RWPE2 (cell line): ENCODE measurements at regions not wholly inside any gene's neighbourhood (a gene's known extent, or its start where the extent isn't known, plus 50 kb on each side); places are given as distances from the start of the nearest gene placed in this dataset.

ENCODE experiments used
- ATAC-seq: fragments of 200-7000 bp; cut with Tn5 transposase; 3 replicates; pipeline ENCODE4 v1.9.1; 2021; ENCODE audit warnings: low read depth
- DNase-seq: peaks from one replicate; pipeline ENCODE4 v3.0.0-alpha.2; 2020; ENCODE audit warnings: low spot score
- H3K27ac ChIP-seq: fragments of 450-650 bp; 2 replicates; pipeline ENCODE4 v1.5.1; 2017; ENCODE audit warnings: mild to moderate bottlenecking; ENCODE audit not compliant: poor library complexity, severe bottlenecking
- H3K27me3 ChIP-seq: fragments of 250-450 bp; sonication (Bioruptor Pico); 2 replicates; pipeline ENCODE4 v1.5.1; 2021; ENCODE audit warnings: mild to moderate bottlenecking, moderate library complexity; ENCODE audit not compliant: insufficient read depth, poor library complexity, severe bottlenecking
- H3K36me3 ChIP-seq: fragments of 250-450 bp; sonication (Bioruptor Pico); 2 replicates; pipeline ENCODE4 v1.5.1; 2020; ENCODE audit warnings: low read depth, mild to moderate bottlenecking, moderate library complexity
- H3K4me1 ChIP-seq: fragments of 250-450 bp; sonication (Bioruptor Pico); 2 replicates; pipeline ENCODE4 v1.5.1; 2021; ENCODE audit warnings: mild to moderate bottlenecking, moderate library complexity; ENCODE audit not compliant: insufficient read depth, poor library complexity, severe bottlenecking
- H3K4me3 ChIP-seq: fragments of 250-450 bp; sonication (Bioruptor Pico); 2 replicates; pipeline ENCODE4 v1.5.1; 2021; ENCODE audit warnings: mild to moderate bottlenecking, moderate library complexity; ENCODE audit not compliant: severe bottlenecking
- H3K9me3 ChIP-seq: fragments of 250-450 bp; sonication (Bioruptor Pico); 2 replicates; pipeline ENCODE4 v1.5.1; 2021; ENCODE audit warnings: mild to moderate bottlenecking, moderate library complexity; ENCODE audit not compliant: severe bottlenecking
- TF ChIP-seq, protein P1 (sequence below): fragments of 450-650 bp; IDR thresholded peaks from one replicate; pipeline ENCODE4 v1.5.1; 2017; ENCODE audit warnings: mild to moderate bottlenecking, moderate library complexity; ENCODE audit not compliant: poor library complexity, severe bottlenecking

DNA sequence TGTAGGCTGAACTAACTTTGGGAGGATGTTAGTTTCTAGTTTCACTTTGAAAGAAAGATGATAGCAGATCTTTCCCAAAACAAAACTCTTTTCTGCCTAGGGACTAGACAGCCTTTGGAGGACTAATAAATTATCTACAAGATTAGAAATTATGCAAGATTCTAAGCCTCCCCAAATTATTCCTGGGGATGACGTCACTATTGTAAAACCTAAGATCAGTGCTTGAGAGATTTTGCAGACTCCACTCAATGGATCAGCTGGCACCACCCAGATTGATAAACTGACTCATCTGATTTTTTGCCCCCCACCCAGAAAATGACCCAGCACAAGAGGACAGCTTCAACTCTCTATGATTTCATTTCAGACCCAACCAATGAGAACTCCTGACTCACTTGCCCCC is 1057.9 kb upstream of the DIAPH2 start:
- H3K4me3 ChIP-seq, result no peak overlapping the region
- no peaks in the 10 kb centered on the region for H3K9me3 ChIP-seq
- TF ChIP-seq, protein P1, sequence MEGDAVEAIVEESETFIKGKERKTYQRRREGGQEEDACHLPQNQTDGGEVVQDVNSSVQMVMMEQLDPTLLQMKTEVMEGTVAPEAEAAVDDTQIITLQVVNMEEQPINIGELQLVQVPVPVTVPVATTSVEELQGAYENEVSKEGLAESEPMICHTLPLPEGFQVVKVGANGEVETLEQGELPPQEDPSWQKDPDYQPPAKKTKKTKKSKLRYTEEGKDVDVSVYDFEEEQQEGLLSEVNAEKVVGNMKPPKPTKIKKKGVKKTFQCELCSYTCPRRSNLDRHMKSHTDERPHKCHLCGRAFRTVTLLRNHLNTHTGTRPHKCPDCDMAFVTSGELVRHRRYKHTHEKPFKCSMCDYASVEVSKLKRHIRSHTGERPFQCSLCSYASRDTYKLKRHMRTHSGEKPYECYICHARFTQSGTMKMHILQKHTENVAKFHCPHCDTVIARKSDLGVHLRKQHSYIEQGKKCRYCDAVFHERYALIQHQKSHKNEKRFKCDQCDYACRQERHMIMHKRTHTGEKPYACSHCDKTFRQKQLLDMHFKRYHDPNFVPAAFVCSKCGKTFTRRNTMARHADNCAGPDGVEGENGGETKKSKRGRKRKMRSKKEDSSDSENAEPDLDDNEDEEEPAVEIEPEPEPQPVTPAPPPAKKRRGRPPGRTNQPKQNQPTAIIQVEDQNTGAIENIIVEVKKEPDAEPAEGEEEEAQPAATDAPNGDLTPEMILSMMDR, result no peak
- no peak overlapping the region for H3K27ac ChIP-seq
- H3K4me1 ChIP-seq, result no peaks in the 10 kb centered on the region
- H3K36me3 ChIP-seq, result no peaks in the 10 kb centered on the region
- ATAC-seq (no peak), DNase-seq (no peak)
- H3K27me3 ChIP-seq, result no peaks in the 10 kb centered on the region

DNA sequence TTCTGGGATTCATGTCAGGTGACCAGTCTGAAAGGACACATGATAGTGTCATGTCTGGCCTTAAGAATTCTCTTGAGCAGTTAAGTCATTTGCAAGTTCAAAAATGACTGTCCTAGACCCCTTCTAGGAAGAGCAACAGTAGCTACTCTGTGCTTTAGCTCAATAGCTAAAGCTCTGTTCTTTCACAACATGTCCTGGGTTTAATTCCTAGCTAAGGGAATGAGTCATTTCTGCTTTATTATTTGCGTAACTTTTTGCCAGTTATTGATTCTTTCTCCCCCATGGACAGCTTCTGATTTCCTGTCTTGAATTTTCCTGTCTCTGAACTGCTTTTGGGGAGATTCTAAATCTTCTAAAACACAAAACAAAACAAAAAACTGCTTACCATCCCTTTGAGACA is 1055.8 kb upstream of the DIAPH2 start:
- ATAC-seq (no peak), DNase-seq (no peak)
- Histone ChIP-seq H3K27ac (no peak overlapping the region), H3K4me3 (no peak overlapping the region), H3K36me3 (no peaks in the 10 kb centered on the region), H3K4me1 (no peaks in the 10 kb centered on the region), H3K9me3 (no peaks in the 10 kb centered on the region), H3K27me3 (no peaks in the 10 kb centered on the region)
- TF ChIP-seq, protein P1, result no peak

DNA sequence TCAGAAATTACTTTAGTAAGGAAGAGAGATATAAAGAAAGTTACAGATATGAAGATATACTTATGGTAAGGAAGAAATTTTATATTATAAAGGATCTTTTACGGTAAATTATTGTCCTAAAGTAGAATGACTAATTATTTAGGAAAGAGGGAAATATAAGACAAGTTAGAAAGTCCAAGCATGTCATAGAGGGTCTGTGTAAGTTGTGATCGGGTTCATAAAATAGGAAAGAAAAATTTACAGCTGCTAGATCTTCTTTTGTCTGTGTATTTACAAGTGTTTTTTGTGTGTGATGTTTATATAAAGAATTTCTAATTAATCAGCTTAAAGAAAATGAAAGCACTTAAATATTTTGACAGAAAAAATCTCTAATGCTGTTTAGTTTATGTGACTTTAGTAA is 1054.9 kb upstream of the DIAPH2 start:
- no peaks in the 10 kb centered on the region for H3K4me1 ChIP-seq
- no peaks in the 10 kb centered on the region for H3K9me3 ChIP-seq
- TF ChIP-seq, protein P1, result no peak
- no peak overlapping the region for H3K4me3 ChIP-seq
- H3K27me3 ChIP-seq, result no peaks in the 10 kb centered on the region
- H3K27ac ChIP-seq, result no peak overlapping the region
- H3K36me3 ChIP-seq, result no peaks in the 10 kb centered on the region
- ATAC-seq (no peak), DNase-seq (no peak)

DNA sequence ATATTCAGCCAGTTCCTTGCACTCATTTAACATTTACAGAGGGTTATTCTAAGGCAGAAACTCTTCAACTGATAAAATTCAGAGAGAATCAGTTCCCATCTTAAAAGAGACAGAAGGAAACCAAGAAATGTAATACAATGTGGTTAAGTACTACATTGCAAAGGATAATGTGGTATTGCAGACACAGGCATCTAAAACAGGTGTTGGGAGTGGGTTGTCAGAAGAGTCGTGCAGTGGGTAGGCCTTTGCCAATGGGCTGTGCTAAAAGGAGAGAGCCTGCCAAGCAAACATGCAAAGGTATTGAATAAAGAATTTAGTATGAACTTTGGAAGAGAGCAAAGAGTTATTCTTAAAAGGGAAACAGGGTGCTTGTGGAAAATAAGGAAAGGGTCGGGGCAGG is 1044.4 kb upstream of the DIAPH2 start:
- Histone ChIP-seq H3K4me3 (no peak overlapping the region), H3K4me1 (no peaks in the 10 kb centered on the region), H3K9me3 (no peaks in the 10 kb centered on the region), H3K36me3 (no peaks in the 10 kb centered on the region), H3K27ac (no peak overlapping the region), H3K27me3 (no peaks in the 10 kb centered on the region)
- TF ChIP-seq, protein P1, result no peak
- DNase-seq (no peak), ATAC-seq (no peak)

DNA sequence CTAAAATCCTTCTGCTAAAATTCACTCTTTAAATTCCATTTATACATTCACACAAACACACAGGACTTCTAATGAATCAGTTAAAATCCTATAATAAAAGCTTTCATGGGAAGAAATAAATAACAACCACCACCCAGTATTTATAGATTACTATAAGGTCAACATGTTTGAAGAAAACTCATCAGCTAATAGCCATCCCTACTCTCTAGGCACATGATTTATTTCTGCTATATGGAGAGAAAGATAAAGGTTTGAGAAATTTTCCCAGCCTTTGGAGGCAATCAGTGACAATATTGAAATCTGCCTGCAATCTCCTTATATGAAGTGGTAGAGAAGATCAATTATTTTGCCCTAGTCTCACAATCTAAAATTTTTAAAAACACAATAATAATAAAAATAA is 1038.9 kb upstream of the DIAPH2 start:
- TF ChIP-seq, protein P1, result no peak
- ATAC-seq (no peak), DNase-seq (no peak)
- Histone ChIP-seq H3K4me1 (no peaks in the 10 kb centered on the region), H3K36me3 (no peaks in the 10 kb centered on the region), H3K9me3 (no peaks in the 10 kb centered on the region), H3K27ac (no peak overlapping the region), H3K4me3 (no peak overlapping the region), H3K27me3 (no peaks in the 10 kb centered on the region)
